ENCODE measurements at regions not wholly inside any gene's neighbourhood (a gene's known extent, or its start where the extent isn't known, plus 50 kb on each side); places are given as distances from the start of the nearest gene placed in this dataset.

DNA sequence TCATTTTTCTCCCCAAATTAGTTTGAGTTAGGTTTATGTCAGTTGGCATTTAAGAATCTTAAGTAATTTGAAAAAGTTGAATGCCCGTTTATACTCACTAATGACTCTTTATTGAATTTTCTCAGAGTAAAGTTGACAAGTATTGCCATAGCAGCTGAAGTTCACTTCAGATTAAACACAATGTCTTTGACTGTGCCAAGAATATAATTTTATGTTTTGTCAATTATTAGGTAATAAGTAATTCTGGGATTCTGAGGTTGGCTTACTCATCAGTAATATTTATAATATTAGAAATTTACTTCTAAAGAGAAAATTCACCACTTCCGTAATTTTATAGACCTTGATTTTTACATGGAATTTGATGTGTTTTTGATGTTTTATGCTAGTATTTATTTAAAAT, 369.3 kb upstream of the TMPRSS15 start:
- Histone ChIP-seq H3K36me3 (ENCODE audit: control insufficient read depth, insufficient read depth, low read length) (no peaks in the 10 kb centered on the region), H3K4me1 (ENCODE audit: control insufficient read depth, insufficient read depth, low read length) (no peaks in the 10 kb centered on the region), H3K27ac (ENCODE audit: low read length) (no peak overlapping the region), H3K4me3 (ENCODE audit: low read depth in 2 of 2, low read length in 2 of 2) (no peak overlapping the region), H3K27me3 (ENCODE audit: control insufficient read depth, insufficient read depth, low read length) (no peaks in the 10 kb centered on the region), H3K9me3 (ENCODE audit: control insufficient read depth, insufficient read depth, low read depth, low read length) (no peaks in the 10 kb centered on the region)
- ATAC-seq, result no peak
- intact Hi-C loops (cut with micrococcal nuclease; ENCODE audit: unreplicated experiment), result no loop called here
- DNase-seq (ENCODE audit: low read depth, low spot score), result no peak
- no TSS peak for BruUV-seq (replicated peaks)
- TF ChIP-seq TCF7L2 (IDR thresholded peaks at IDR 0.05; ENCODE audit: low read depth, low read length) (no peak), SIN3A (IDR thresholded peaks at IDR 0.05; ENCODE audit: borderline replicate concordance, insufficient read depth, low read depth, low read length) (no peak), POLR2AphosphoS5 (IDR thresholded peaks at IDR 0.05; ENCODE audit: low read depth, low read length) (no peak)
- TF ChIP-seq, protein P1, sequence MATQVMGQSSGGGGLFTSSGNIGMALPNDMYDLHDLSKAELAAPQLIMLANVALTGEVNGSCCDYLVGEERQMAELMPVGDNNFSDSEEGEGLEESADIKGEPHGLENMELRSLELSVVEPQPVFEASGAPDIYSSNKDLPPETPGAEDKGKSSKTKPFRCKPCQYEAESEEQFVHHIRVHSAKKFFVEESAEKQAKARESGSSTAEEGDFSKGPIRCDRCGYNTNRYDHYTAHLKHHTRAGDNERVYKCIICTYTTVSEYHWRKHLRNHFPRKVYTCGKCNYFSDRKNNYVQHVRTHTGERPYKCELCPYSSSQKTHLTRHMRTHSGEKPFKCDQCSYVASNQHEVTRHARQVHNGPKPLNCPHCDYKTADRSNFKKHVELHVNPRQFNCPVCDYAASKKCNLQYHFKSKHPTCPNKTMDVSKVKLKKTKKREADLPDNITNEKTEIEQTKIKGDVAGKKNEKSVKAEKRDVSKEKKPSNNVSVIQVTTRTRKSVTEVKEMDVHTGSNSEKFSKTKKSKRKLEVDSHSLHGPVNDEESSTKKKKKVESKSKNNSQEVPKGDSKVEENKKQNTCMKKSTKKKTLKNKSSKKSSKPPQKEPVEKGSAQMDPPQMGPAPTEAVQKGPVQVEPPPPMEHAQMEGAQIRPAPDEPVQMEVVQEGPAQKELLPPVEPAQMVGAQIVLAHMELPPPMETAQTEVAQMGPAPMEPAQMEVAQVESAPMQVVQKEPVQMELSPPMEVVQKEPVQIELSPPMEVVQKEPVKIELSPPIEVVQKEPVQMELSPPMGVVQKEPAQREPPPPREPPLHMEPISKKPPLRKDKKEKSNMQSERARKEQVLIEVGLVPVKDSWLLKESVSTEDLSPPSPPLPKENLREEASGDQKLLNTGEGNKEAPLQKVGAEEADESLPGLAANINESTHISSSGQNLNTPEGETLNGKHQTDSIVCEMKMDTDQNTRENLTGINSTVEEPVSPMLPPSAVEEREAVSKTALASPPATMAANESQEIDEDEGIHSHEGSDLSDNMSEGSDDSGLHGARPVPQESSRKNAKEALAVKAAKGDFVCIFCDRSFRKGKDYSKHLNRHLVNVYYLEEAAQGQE (IDR thresholded peaks at IDR 0.05; ENCODE audit: insufficient read depth in 1 of 2, low read depth in 2 of 2, low read length in 1 of 2), result no peak
- TF ChIP-seq, protein P2, sequence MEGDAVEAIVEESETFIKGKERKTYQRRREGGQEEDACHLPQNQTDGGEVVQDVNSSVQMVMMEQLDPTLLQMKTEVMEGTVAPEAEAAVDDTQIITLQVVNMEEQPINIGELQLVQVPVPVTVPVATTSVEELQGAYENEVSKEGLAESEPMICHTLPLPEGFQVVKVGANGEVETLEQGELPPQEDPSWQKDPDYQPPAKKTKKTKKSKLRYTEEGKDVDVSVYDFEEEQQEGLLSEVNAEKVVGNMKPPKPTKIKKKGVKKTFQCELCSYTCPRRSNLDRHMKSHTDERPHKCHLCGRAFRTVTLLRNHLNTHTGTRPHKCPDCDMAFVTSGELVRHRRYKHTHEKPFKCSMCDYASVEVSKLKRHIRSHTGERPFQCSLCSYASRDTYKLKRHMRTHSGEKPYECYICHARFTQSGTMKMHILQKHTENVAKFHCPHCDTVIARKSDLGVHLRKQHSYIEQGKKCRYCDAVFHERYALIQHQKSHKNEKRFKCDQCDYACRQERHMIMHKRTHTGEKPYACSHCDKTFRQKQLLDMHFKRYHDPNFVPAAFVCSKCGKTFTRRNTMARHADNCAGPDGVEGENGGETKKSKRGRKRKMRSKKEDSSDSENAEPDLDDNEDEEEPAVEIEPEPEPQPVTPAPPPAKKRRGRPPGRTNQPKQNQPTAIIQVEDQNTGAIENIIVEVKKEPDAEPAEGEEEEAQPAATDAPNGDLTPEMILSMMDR (IDR thresholded peaks at IDR 0.05), result no peak
- ChIA-PET CTCF (no interaction called here), POLR2A (no interaction called here)
- in situ Hi-C loops (cut with HindIII; ENCODE audit: low pct_unique_long_range_greater_than_20kb, low sequenced_read_pairs), result no loop called here

DNA sequence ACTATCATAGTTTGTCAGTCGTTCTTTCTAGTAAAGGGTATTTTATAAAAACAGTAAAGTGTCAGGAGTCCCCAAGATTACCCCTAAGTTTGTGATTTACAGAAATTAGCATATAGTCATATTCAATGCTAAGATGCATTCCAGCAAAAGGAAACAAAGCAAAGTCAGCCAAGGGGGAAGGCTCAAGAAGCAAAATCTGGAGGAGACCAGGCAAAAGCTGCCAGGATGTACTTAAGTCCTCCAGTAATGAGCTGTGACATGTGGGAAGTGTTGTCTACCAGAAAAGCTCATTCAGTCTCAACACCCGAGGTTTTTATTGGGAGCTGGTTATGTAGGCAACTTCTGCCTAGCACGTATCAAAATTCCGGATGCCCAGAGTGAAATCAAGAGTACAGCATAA, 373.4 kb upstream of the TMPRSS15 start:
- TF ChIP-seq, protein P2 (IDR thresholded peaks at IDR 0.05), result no peak
- TF ChIP-seq, protein P1 (IDR thresholded peaks at IDR 0.05; ENCODE audit: insufficient read depth in 1 of 2, low read depth in 2 of 2, low read length in 1 of 2), result no peak
- TF ChIP-seq POLR2AphosphoS5 (IDR thresholded peaks at IDR 0.05; ENCODE audit: low read depth, low read length), result no peak
- no peak overlapping the region for H3K4me3 ChIP-seq (ENCODE audit: low read depth in 2 of 2, low read length in 2 of 2)
- no peaks in the 10 kb centered on the region for H3K36me3 ChIP-seq (ENCODE audit: control insufficient read depth, insufficient read depth, low read length)
- no peak for DNase-seq (ENCODE audit: low read depth, low spot score)
- H3K4me1 ChIP-seq (ENCODE audit: control insufficient read depth, insufficient read depth, low read length), result no peaks in the 10 kb centered on the region
- in situ Hi-C loops (cut with HindIII; ENCODE audit: low pct_unique_long_range_greater_than_20kb, low sequenced_read_pairs) (no loop called here), intact Hi-C loops (cut with micrococcal nuclease; ENCODE audit: unreplicated experiment) (no loop called here)
- ATAC-seq, result no peak
- H3K27ac ChIP-seq (ENCODE audit: low read length), result no peak overlapping the region
- POLR2A ChIA-PET, result no interaction called here
- no TSS peak for BruUV-seq (replicated peaks)
- CTCF ChIA-PET, result no interaction called here
- no peaks in the 10 kb centered on the region for H3K27me3 ChIP-seq (ENCODE audit: control insufficient read depth, insufficient read depth, low read length)
- no peaks in the 10 kb centered on the region for H3K9me3 ChIP-seq (ENCODE audit: control insufficient read depth, insufficient read depth, low read depth, low read length)
